ENCODE measurements at regions not wholly inside any gene's neighbourhood (a gene's known extent, or its start where the extent isn't known, plus 50 kb on each side); places are given as distances from the start of the nearest gene placed in this dataset.

- FAIRE-seq (no peak), DNase-seq (ENCODE audit: low read depth) (no peak)
- peaks cover 4% of the 10 kb centered on the region for H3K9me3 ChIP-seq (ENCODE audit: insufficient read depth, low read depth, low read length)
- no peak overlapping the region for H3K4me2 ChIP-seq (ENCODE audit: low read length)
- H3K27me3 ChIP-seq (ENCODE audit: insufficient read depth, low read length) = no peaks in the 10 kb centered on the region
- no peak for TF ChIP-seq EZH2 (IDR thresholded peaks at IDR 0.05; ENCODE audit: insufficient read depth, low read length)
- no peak for TF ChIP-seq CTCF (IDR thresholded peaks at IDR 0.05; ENCODE audit: insufficient read depth, low read depth, low read length)
- no peaks in the 10 kb centered on the region for H4K20me1 ChIP-seq (ENCODE audit: insufficient read depth, low read length)
- H3K36me3 Mint-ChIP-seq (ENCODE audit: low read depth, unreplicated experiment) = no peaks in the 10 kb centered on the region
- H2AFZ ChIP-seq (ENCODE audit: low read depth, low read length) = no peak overlapping the region
- H3K9me3 Mint-ChIP-seq (ENCODE audit: unreplicated experiment) = no peaks in the 10 kb centered on the region
- H3K27ac Mint-ChIP-seq (ENCODE audit: unreplicated experiment) = no peak overlapping the region
- H3K4me1 Mint-ChIP-seq (ENCODE audit: low read depth, unreplicated experiment) = no peaks in the 10 kb centered on the region
- no peak overlapping the region for H3K27ac ChIP-seq (ENCODE audit: low read depth, low read length)
- H3K9ac ChIP-seq (ENCODE audit: low read length) = no peak overlapping the region
- no peaks in the 10 kb centered on the region for H3K4me1 ChIP-seq (ENCODE audit: insufficient read depth, low read length)
- no peaks in the 10 kb centered on the region for H3K79me2 ChIP-seq (ENCODE audit: insufficient read depth, low read length)
- H3K4me3 Mint-ChIP-seq (ENCODE audit: unreplicated experiment) = no peak overlapping the region
- H3K36me3 ChIP-seq (ENCODE audit: insufficient read depth, low read length) = no peaks in the 10 kb centered on the region
- no peak overlapping the region for H3K4me3 ChIP-seq (ENCODE audit: insufficient read depth, low read depth, low read length)
- peaks cover 11% of the 10 kb centered on the region for H3K27me3 Mint-ChIP-seq (ENCODE audit: low read depth, unreplicated experiment)
Observed at GRCh38 chr10:121205625-121206024, 354.5 kb downstream of the WDR11 start.

- Histone ChIP-seq H3K27me3 (ENCODE audit: insufficient read depth, low read length) (no peaks in the 10 kb centered on the region), H3K9ac (ENCODE audit: low read length) (no peak overlapping the region), H3K9me3 (ENCODE audit: insufficient read depth, low read depth, low read length) (no peaks in the 10 kb centered on the region), H3K4me3 (ENCODE audit: insufficient read depth, low read depth, low read length) (no peak overlapping the region), H3K4me2 (ENCODE audit: low read length) (no peak overlapping the region), H4K20me1 (ENCODE audit: insufficient read depth, low read length) (no peaks in the 10 kb centered on the region), H3K36me3 (ENCODE audit: insufficient read depth, low read length) (no peaks in the 10 kb centered on the region), H3K4me1 (ENCODE audit: insufficient read depth, low read length) (no peaks in the 10 kb centered on the region), H3K27ac (ENCODE audit: low read depth, low read length) (no peak overlapping the region), H2AFZ (ENCODE audit: low read depth, low read length) (no peak overlapping the region), H3K79me2 (ENCODE audit: insufficient read depth, low read length) (no peaks in the 10 kb centered on the region)
- FAIRE-seq = no peak
- Mint-ChIP-seq H3K9me3 (ENCODE audit: unreplicated experiment) (no peaks in the 10 kb centered on the region), H3K4me3 (ENCODE audit: unreplicated experiment) (no peak overlapping the region), H3K27me3 (ENCODE audit: low read depth, unreplicated experiment) (peaks cover 5% of the 10 kb centered on the region), H3K27ac (ENCODE audit: unreplicated experiment) (no peak overlapping the region), H3K4me1 (ENCODE audit: low read depth, unreplicated experiment) (no peaks in the 10 kb centered on the region), H3K36me3 (ENCODE audit: low read depth, unreplicated experiment) (no peaks in the 10 kb centered on the region)
- TF ChIP-seq CTCF (IDR thresholded peaks at IDR 0.05; ENCODE audit: insufficient read depth, low read depth, low read length) = no peak
- TF ChIP-seq EZH2 (IDR thresholded peaks at IDR 0.05; ENCODE audit: insufficient read depth, low read length) = no peak
- no peak for DNase-seq (ENCODE audit: low read depth)
Observed at GRCh38 chr10:121211446-121211845, 360.3 kb downstream of the WDR11 start.

- no peak overlapping the region for H3K4me2 ChIP-seq (ENCODE audit: low read length)
- DNase-seq (ENCODE audit: low read depth) (no peak), FAIRE-seq (no peak)
- no peaks in the 10 kb centered on the region for H3K4me1 ChIP-seq (ENCODE audit: insufficient read depth, low read length)
- Mint-ChIP-seq H3K27ac (ENCODE audit: unreplicated experiment) (no peak overlapping the region), H3K36me3 (ENCODE audit: low read depth, unreplicated experiment) (no peaks in the 10 kb centered on the region), H3K4me3 (ENCODE audit: unreplicated experiment) (no peak overlapping the region), H3K9me3 (ENCODE audit: unreplicated experiment) (no peaks in the 10 kb centered on the region), H3K27me3 (ENCODE audit: low read depth, unreplicated experiment) (peaks cover 10% of the 10 kb centered on the region), H3K4me1 (ENCODE audit: low read depth, unreplicated experiment) (no peaks in the 10 kb centered on the region)
- no peak overlapping the region for H3K9ac ChIP-seq (ENCODE audit: low read length)
- no peaks in the 10 kb centered on the region for H3K9me3 ChIP-seq (ENCODE audit: insufficient read depth, low read depth, low read length)
- H3K79me2 ChIP-seq (ENCODE audit: insufficient read depth, low read length) = no peaks in the 10 kb centered on the region
- no peak overlapping the region for H3K27ac ChIP-seq (ENCODE audit: low read depth, low read length)
- H3K36me3 ChIP-seq (ENCODE audit: insufficient read depth, low read length) = no peaks in the 10 kb centered on the region
- no peak overlapping the region for H3K4me3 ChIP-seq (ENCODE audit: insufficient read depth, low read depth, low read length)
- no peak for TF ChIP-seq CTCF (IDR thresholded peaks at IDR 0.05; ENCODE audit: insufficient read depth, low read depth, low read length)
- no peak for TF ChIP-seq EZH2 (IDR thresholded peaks at IDR 0.05; ENCODE audit: insufficient read depth, low read length)
- no peak overlapping the region for H2AFZ ChIP-seq (ENCODE audit: low read depth, low read length)
- no peaks in the 10 kb centered on the region for H3K27me3 ChIP-seq (ENCODE audit: insufficient read depth, low read length)
- no peaks in the 10 kb centered on the region for H4K20me1 ChIP-seq (ENCODE audit: insufficient read depth, low read length)
Observed at GRCh38 chr10:121213437-121213836, 362.3 kb downstream of the WDR11 start.

Data from astrocyte (in vitro differentiated cells and primary cell).